CD14-positive monocyte (primary cell): ENCODE measurements at regions not wholly inside any gene's neighbourhood (a gene's known extent, or its start where the extent isn't known, plus 50 kb on each side); places are given as distances from the start of the nearest gene placed in this dataset.

Experiments used
- DNase-seq, 3 donors: peaks; one replicate each; pipeline ENCODE4 v3.0.0-alpha.2; 2011 to 2022
- H2AFZ ChIP-seq: 2 replicates; pipeline ENCODE4 v1.6.0; 2012; ENCODE audit warnings: mild to moderate bottlenecking, low read depth, low read length, inconsistent platforms; ENCODE audit not compliant: insufficient read depth, poor library complexity, severe bottlenecking
- H3K27ac ChIP-seq, 2 donors: 1 replicate in 1 of 2; 2 replicates in 1 of 2; pipeline ENCODE4 v1.5.1; 2012 to 2013; ENCODE audit warnings: low read length in 2 of 2, control low read depth in 1 of 2, inconsistent platforms in 1 of 2, low read depth in 1 of 2, mild to moderate bottlenecking in 1 of 2
- H3K27me3 ChIP-seq, 2 donors: one replicate each; pipeline versions ENCODE4 v1.6.0 to v1.6.1; 2011 to 2013; ENCODE audit warnings: low read length in 2 of 2; ENCODE audit not compliant: control insufficient read depth in 2 of 2, insufficient read depth in 2 of 2
- H3K36me3 ChIP-seq, 2 donors: replicated peaks in 1 of 2; 1 replicate in 1 of 2; 2 replicates in 1 of 2; pipeline versions ENCODE4 v1.5.1 to v1.6.1; 2012 to 2013; ENCODE audit warnings: low read length in 2 of 2, control low read depth in 1 of 2, inconsistent platforms in 1 of 2, mild to moderate bottlenecking in 1 of 2; ENCODE audit not compliant: insufficient read depth in 2 of 2, control insufficient read depth in 1 of 2
- H3K4me1 ChIP-seq, 2 donors: 1 replicate in 1 of 2; 2 replicates in 1 of 2; pipeline versions ENCODE4 v1.5.1 to v1.6.1; 2012 to 2013; ENCODE audit warnings: low read length in 2 of 2, control low read depth in 1 of 2, inconsistent platforms in 1 of 2, mild to moderate bottlenecking in 1 of 2, moderate library complexity in 1 of 2; ENCODE audit not compliant: insufficient read depth in 2 of 2, control insufficient read depth in 1 of 2
- H3K4me2 ChIP-seq: replicated peaks from 2 replicates; pipeline ENCODE3; 2012; ENCODE audit warnings: low read length, moderate library complexity, mild to moderate bottlenecking; ENCODE audit not compliant: poor library complexity, severe bottlenecking; ENCODE audit errors: extremely low read depth
- H3K4me3 ChIP-seq, 3 experiments: fragments of 200-600 bp in 1 of 3; sonication (generic) in 1 of 3; replicated peaks in 1 of 3; 1 replicate in 2 of 3; 2 replicates in 1 of 3; pipeline ENCODE4 v1.5.1; 2011 to 2013; ENCODE audit warnings: low read length in 3 of 3, mild to moderate bottlenecking in 3 of 3, control low read depth in 2 of 3, low read depth in 2 of 3, inconsistent platforms in 1 of 3, moderate library complexity in 1 of 3
- H3K79me2 ChIP-seq: 2 replicates; pipeline ENCODE4 v1.6.0; 2012; ENCODE audit warnings: mild to moderate bottlenecking, control low read depth, inconsistent platforms, low read length, moderate library complexity; ENCODE audit not compliant: insufficient read depth
- H3K9ac ChIP-seq: 2 replicates; pipeline ENCODE4 v1.6.0; 2017; ENCODE audit warnings: low read length, mild to moderate bottlenecking; ENCODE audit not compliant: insufficient read depth, poor library complexity, severe bottlenecking
- H3K9me3 ChIP-seq, 2 donors: replicated peaks in 1 of 2; 1 replicate in 1 of 2; 2 replicates in 1 of 2; pipeline versions ENCODE4 v1.5.1 to v1.6.1; 2012 to 2013; ENCODE audit warnings: low read length in 2 of 2, control low read depth in 1 of 2; ENCODE audit not compliant: control insufficient read depth in 1 of 2, insufficient read depth in 1 of 2
- H4K20me1 ChIP-seq: 2 replicates; pipeline ENCODE4 v1.6.0; 2012; ENCODE audit warnings: mild to moderate bottlenecking, low read length, control low read depth, moderate library complexity; ENCODE audit not compliant: insufficient read depth
- H3K27ac Mint-ChIP-seq, 7 donors: one replicate each; pipeline ENCODE4 v1.8.0; 2020; ENCODE audit warnings: mild to moderate bottlenecking in 7 of 7, mixed read lengths in 7 of 7, moderate library complexity in 6 of 7, inconsistent platforms in 2 of 7
- H3K27me3 Mint-ChIP-seq, 3 donors: one replicate each; pipeline ENCODE4 v1.8.0; 2021 to 2022; ENCODE audit warnings: low read depth in 3 of 3, mild to moderate bottlenecking in 3 of 3, mixed read lengths in 3 of 3, moderate library complexity in 3 of 3, inconsistent platforms in 1 of 3
- H3K36me3 Mint-ChIP-seq, 2 donors: one replicate each; pipeline ENCODE4 v1.8.0; 2020; ENCODE audit warnings: mixed read lengths in 2 of 2, inconsistent platforms in 1 of 2, mild to moderate bottlenecking in 1 of 2
- H3K4me1 Mint-ChIP-seq: one replicate; pipeline ENCODE4 v1.8.0; 2020; ENCODE audit warnings: mild to moderate bottlenecking, mixed read lengths
- H3K4me3 Mint-ChIP-seq, 2 donors: one replicate each; pipeline ENCODE4 v1.8.0; 2020; ENCODE audit warnings: mild to moderate bottlenecking in 2 of 2, mixed read lengths in 2 of 2, moderate library complexity in 1 of 2
- H3K9me3 Mint-ChIP-seq, 7 donors: one replicate each; pipeline ENCODE4 v1.8.0; 2020 to 2022; ENCODE audit warnings: mixed read lengths in 7 of 7, mild to moderate bottlenecking in 6 of 7, moderate library complexity in 6 of 7, inconsistent platforms in 2 of 7
- CTCF ChIP-seq: fragments of 200-600 bp; IDR thresholded peaks from one replicate; pipeline ENCODE4 v1.8.0; 2022; ENCODE audit warnings: antibody characterized with exemption, mild to moderate bottlenecking
- WGBS: methylation state at CpG from one replicate; pipeline ENCODE4 v1.1.5; 2013; ENCODE audit warnings: missing lambda C conversion rate; ENCODE audit not compliant: insufficient coverage; 5-methylcytosine and 5-hydroxymethylcytosine counted together
- intact Hi-C, 2 donors: fragments of 100-400 bp; cut with micrococcal nuclease; formaldehyde crosslinking; loops; one replicate each; pipeline versions ENCODE4 v1.15.0 to v1.15.1; 2023

DNA sequence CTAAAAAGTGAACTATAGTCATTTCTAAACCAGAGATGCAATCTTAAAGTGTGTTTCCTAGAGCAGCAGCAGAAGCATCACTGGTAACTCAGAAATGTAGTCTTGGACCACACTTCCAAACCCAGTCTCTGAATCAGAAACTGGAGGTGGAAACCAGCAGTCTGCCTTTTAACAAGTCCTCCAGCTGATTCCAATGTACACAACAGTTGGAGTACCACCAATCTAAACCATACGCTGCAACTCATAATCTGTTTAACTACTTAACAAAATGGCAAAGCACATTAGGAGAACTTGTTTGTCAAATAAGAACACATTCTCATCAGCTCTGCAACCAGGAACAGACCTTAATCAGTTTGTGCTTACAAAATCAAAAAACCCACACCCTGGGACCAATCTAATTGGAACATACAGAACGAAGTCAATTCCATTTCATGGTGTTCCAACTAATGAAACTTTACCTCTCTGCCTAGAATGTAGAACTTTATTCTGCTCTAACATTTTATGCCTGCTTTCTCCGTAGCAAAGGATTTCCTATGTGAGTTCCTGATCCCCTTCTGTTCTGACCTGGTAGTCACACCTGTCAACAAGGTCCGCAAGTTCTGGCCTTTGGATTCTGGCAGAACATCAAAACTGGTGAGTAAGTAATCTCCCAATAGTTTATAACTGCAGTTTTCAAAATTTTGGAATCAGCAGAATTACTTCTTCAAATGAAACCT, 390.4 kb downstream of the HTR1B start:
- no peak overlapping the region for H3K27ac Mint-ChIP-seq
- Histone ChIP-seq H3K36me3 (no peaks in the 10 kb centered on the region), H3K79me2 (no peaks in the 10 kb centered on the region), H3K4me2 (no peak overlapping the region), H3K27ac (no peak overlapping the region), H3K4me3 (no peak overlapping the region), H3K9me3 (peaks cover 7 to 25% of the 10 kb centered on the region in 2 donors), H3K27me3 (no peaks in the 10 kb centered on the region), H2AFZ (no peak overlapping the region), H3K9ac (no peak overlapping the region), H4K20me1 (no peaks in the 10 kb centered on the region), H3K4me1 (no peaks in the 10 kb centered on the region)
- peaks cover 0 to 14% (median 5%) of the 10 kb centered on the region in 7 donors for H3K9me3 Mint-ChIP-seq
- DNase-seq, result no peak
- H3K27me3 Mint-ChIP-seq, result peaks cover 0 to 1% (median 0%) of the 10 kb centered on the region in 3 donors
- H3K4me3 Mint-ChIP-seq, result no peak overlapping the region
- H3K4me1 Mint-ChIP-seq, result no peaks in the 10 kb centered on the region
- intact Hi-C loops, result no loop called here
- TF ChIP-seq CTCF, result no peak
- H3K36me3 Mint-ChIP-seq, result no peaks in the 10 kb centered on the region
- WGBS, result 79% methylated on average over 3 of the region's 4 CpGs

DNA sequence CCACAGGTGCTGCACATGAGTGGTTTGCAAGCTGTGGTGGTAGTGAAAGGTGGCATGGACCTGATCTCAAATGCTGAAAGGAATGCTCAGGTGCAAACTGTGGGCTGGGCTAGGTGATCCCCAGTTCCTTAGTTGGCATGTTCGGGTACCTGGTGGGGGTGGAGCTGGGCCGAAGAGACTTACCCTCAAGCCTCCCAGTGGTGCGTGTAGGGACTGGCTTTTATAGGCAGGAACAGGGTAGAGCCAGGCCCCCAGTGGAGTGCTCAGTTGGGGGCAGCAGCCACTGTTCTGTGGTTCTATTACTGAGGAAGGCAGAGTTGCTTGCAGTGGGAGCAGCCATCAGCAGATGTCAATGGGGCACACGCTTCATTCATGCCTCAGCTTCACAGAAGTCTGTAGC, 399.8 kb downstream of the HTR1B start:
- Mint-ChIP-seq H3K36me3 (no peaks in the 10 kb centered on the region), H3K4me1 (no peaks in the 10 kb centered on the region)

More for the DNA sequence above, 399.8 kb downstream of the HTR1B start:
- Histone ChIP-seq H3K4me3 (no peak overlapping the region), H3K27ac (no peak overlapping the region), H3K27me3 (no peaks in the 10 kb centered on the region), H3K36me3 (no peaks in the 10 kb centered on the region), H3K9me3 (peaks cover 9 to 11% of the 10 kb centered on the region in 2 donors), H3K9ac (no peak overlapping the region), H3K79me2 (no peaks in the 10 kb centered on the region), H3K4me2 (no peak overlapping the region), H2AFZ (no peak overlapping the region), H3K4me1 (no peaks in the 10 kb centered on the region), H4K20me1 (no peaks in the 10 kb centered on the region)
- Mint-ChIP-seq H3K27ac (no peak overlapping the region), H3K9me3 (peaks cover 2 to 7% (median 5%) of the 10 kb centered on the region in 7 donors), H3K4me3 (no peak overlapping the region), H3K27me3 (peaks cover 0 to under 1% (median 0%) of the 10 kb centered on the region in 3 donors)
- TF ChIP-seq CTCF, result no peak
- WGBS, result 78% methylated on average over 3 of the region's 4 CpGs
- intact Hi-C loops, result no loop called here
- no peak for DNase-seq
